GM18873 (cell line): ENCODE measurements at regions not wholly inside any gene's neighbourhood (a gene's known extent, or its start where the extent isn't known, plus 50 kb on each side); places are given as distances from the start of the nearest gene placed in this dataset.
"Not testable (repeated sequence)": the region's sequence is repeated elsewhere in the genome, so short reads cannot be mapped to it uniquely, and the experiment has no call there.

Experiments used
- ATAC-seq: cut with Tn5 transposase; IDR thresholded peaks from one replicate; pipeline ENCODE4 v1.9.1; 2021; ENCODE audit warnings: mild to moderate bottlenecking, moderate library complexity, moderate number of reproducible peaks; ENCODE audit not compliant: unreplicated experiment, low FRiP score

DNA sequence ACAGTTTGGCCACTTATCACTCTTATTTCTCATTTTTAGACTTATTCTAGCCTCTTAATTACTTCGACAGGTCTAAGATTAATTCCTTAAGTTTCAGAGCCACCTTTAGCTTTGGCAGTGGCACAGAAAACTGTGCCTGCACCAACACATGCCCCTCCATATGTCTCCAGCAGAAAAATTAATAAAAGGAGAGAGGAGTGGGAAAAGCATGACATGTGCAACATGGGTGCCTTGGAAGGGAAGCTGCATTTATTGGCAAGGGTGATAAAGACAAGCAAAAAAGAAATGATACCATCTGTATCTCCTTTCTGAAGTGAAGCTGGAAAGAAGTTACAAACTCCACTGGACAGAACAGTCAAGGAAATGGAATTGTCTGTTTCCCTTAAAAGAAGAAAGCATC lies 121.7 kb upstream of the CFAP20DC start:
- ATAC-seq, result no peak

DNA sequence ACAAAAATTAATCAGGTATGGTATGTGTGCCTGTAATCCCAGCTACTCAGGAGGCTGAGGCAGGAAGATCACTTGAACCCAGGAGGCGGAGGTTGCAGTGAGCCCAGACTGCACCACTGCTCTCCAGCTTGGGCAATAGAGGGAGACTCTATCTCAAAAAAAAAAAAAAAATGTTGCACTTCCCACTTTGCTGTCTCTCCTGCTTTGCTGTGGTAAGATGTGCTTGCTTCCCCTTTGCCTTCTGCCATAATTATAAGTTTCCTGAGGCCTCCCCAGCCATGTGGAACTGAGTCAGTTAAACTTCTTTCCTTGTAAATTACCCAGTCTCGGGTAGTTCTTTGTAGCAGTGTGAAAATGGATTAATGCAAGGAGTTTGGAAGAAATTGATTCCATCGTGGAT lies 120.3 kb upstream of the CFAP20DC start:
- not testable (repeated sequence) for ATAC-seq

GRCh38 chr3:59167756-59168155 lies 117.9 kb upstream of the CFAP20DC start:
- no peak for ATAC-seq

GRCh38 chr3:59163953-59164352 lies 114.1 kb upstream of the CFAP20DC start:
- ATAC-seq, result no peak

GRCh38 chr3:59161048-59161447 lies 111.2 kb upstream of the CFAP20DC start:
- ATAC-seq, result no peak

DNA sequence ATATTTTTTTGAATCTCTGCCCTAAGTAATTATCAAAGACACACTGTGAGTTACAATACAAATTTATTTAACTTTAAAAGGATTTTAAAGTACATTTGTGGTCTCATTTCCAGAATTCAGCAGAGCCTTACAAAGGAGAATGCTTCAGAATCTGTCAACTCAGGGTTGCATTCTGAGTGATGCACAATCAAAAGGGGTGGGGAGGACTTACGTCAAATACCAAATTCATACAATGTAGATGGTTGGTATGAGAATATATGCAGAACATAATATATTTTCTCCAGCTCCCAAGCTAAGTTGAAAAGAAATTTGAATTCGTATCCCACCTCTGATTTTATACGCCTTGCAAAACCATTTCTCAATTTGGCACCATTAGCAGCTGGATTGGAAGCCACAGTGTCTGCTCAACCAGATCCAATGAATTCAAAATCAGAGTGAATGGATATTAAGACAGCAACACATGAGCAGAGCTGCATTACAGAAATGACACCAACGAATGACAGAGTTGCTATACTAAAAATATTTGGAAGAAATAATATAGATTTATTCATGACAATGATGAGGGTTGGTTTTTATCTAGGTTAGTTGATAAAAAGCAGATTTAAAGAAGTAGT lies 110.4 kb upstream of the CFAP20DC start:
- no peak for ATAC-seq

GRCh38 chr3:59153648-59154047 lies 103.8 kb upstream of the CFAP20DC start:
- ATAC-seq, result no peak

GRCh38 chr3:59152943-59153342 lies 103.1 kb upstream of the CFAP20DC start:
- no peak for ATAC-seq

DNA sequence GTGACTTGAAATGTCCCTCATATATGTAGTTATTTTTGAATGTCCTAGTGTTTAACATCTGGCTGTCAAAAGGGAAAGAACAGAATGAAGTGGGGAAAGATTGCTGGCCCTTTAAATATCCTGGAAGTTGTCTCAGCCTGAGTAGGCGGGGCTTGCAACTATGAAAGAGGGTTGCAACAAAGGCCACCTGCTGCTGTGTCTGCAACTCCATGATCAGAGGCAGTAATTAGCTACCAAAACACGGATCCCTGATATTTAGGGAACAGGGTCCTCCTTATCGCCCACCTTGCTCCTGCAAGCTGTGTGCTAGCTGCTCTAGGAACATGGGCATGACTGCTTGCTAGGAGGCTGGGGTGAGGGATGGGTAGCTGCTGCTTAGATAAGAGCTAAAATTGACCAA lies 100.2 kb upstream of the CFAP20DC start:
- ATAC-seq, result no peak

DNA sequence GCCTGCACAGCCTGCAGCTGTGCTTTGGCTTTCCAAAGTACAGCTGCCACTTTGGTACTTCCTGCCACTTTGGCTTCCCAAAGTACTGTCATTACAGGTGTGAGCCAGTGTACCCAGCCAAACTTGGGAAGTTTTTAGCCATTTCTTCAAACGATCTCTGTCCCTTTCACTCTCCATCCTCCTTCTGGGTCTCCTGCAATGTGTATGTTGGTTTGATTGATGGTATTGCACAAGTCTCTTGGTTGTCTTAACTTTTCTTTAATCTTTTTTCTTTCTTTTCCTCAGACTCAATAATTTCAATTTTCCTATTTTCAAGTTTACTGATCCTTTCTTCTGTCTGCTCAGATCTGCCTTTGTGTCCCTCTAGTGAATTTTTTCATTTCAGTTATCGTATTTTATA lies 99.3 kb upstream of the CFAP20DC start:
- ATAC-seq, result no peak

GRCh38 chr3:59143447-59143846 lies 93.6 kb upstream of the CFAP20DC start:
- ATAC-seq, result no peak

GRCh38 chr3:59142556-59142955 lies 92.7 kb upstream of the CFAP20DC start:
- no peak for ATAC-seq

GRCh38 chr3:59138966-59139365 lies 89.1 kb upstream of the CFAP20DC start:
- ATAC-seq, result no peak

- ATAC-seq, result no peak
These were observed 87.6 kb upstream of the CFAP20DC start for GRCh38 chr3:59137415-59137814.

DNA sequence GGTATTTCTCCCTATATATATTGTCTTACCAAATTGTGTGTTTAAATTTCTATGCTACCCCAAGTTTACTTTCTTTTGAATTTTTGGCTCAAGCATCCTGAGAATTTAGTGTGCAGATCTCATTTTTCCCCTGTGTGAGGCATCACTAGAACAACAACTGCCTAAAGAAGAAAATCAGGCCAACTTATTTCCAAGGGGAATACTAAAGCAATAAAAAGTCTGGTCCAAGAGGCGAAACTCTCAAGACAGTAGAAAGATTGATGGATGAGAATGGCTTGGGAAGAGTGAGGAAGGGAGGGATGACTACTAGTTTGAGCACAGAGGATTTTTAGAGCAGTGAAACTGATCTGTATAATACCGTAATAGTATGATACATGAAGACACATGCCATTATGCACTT lies 86.3 kb upstream of the CFAP20DC start:
- ATAC-seq, result no peak

GRCh38 chr3:59135096-59135495 lies 85.3 kb upstream of the CFAP20DC start:
- ATAC-seq, result no peak

DNA sequence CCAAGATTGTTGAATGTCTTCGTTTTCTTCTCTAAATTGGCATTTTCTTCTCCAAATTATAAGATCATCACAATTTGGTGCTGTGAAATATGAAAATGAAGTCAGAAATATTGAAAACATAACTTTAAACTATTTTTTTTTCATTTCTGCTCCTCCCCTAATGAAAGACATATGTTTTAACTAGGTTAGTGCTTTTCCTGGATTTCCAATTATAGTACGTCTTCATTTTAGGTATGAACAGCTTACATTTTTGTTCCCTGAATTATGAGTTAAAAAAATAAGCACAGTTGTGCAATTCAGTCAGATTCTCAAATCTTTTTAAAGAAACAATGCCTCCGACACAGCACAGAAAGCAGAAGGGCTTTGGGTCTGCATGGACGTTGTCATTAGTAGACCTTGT lies 83.5 kb upstream of the CFAP20DC start:
- ATAC-seq, result no peak

DNA sequence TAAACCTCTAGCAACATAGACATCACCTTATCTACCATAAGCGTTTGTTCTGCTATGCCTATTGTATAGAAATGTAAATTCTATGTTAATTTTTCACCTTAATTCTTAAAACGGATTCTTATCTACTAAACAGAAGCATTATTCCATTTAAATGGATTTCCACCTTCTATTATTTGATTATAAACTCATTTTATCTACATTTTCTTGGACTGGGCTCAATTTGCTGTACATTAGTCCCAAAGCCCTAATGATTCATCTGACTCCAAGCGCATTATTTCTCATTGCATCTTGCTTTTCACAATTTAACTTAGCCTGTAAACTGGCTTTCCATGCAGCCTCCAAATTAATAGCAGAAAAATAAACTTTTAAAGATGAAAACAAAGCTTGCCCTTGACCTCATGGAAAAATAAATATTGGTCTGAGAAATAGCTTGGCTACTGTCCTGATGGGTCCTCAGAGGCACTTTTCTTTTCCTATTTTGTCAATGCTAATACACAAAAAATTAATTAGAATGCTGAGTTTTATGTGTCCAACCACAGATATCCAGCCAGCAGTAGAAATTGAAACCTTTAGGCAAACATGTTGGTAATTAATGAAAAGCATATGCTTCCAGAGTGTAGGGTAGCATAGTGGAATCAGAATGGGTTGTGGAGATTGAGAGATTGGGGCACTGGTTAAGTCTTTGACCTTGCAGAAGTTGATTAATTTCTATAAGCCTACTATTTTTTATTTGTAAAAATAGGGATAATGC lies 81.4 kb upstream of the CFAP20DC start:
- no peak for ATAC-seq

GRCh38 chr3:59128685-59129084 lies 78.9 kb upstream of the CFAP20DC start:
- ATAC-seq, result no peak

GRCh38 chr3:59127071-59127470 lies 77.2 kb upstream of the CFAP20DC start:
- ATAC-seq, result no peak

GRCh38 chr3:59126446-59126845 lies 76.6 kb upstream of the CFAP20DC start:
- ATAC-seq, result no peak
